Occipital lobe (tissue), 1 donor: ENCODE measurements at regions not wholly inside any gene's neighbourhood (a gene's known extent, or its start where the extent isn't known, plus 50 kb on each side); places are given as distances from the start of the nearest gene placed in this dataset.
A peak's percentile ranks its signal among the peaks of the same experiment; 100 is the strongest.
"Not testable (repeated sequence)": the region's sequence is repeated elsewhere in the genome, so short reads cannot be mapped to it uniquely, and the experiment has no call there.

Source experiments
- DNase-seq: peaks from one replicate; lab custom pipeline; 2025; lab: John Stamatoyannopoulos, UW

- DNase-seq, result no peak
Measured at GRCh38 chr16:22705799-22706198, 108.2 kb upstream of the HS3ST2 start.

- DNase-seq, result no peak
Measured at GRCh38 chr16:22710326-22710725, 103.6 kb upstream of the HS3ST2 start.

GRCh38 chr16:22711847-22712246 lies 102.1 kb upstream of the HS3ST2 start:
- no peak for DNase-seq

- no peak for DNase-seq
Measured at GRCh38 chr16:22712471-22712870, 101.5 kb upstream of the HS3ST2 start.

GRCh38 chr16:22718598-22718997 lies 95.4 kb upstream of the HS3ST2 start:
- not testable (repeated sequence) for DNase-seq

GRCh38 chr16:22719945-22720344 lies 94.0 kb upstream of the HS3ST2 start:
- DNase-seq, result no peak

GRCh38 chr16:22721511-22722100 lies 92.4 kb upstream of the HS3ST2 start:
- no peak for DNase-seq

- DNase-seq, result not testable (repeated sequence)
Measured at GRCh38 chr16:22722551-22723541, 91.1 kb upstream of the HS3ST2 start.

- DNase-seq, result no peak
Measured at GRCh38 chr16:22726868-22727267, 87.1 kb upstream of the HS3ST2 start.

- DNase-seq, result no peak
Measured at GRCh38 chr16:22727285-22728166, 86.4 kb upstream of the HS3ST2 start.

GRCh38 chr16:22728167-22728836 lies 85.7 kb upstream of the HS3ST2 start:
- no peak for DNase-seq

- no peak for DNase-seq
Measured at GRCh38 chr16:22732400-22732799, 81.6 kb upstream of the HS3ST2 start.

- DNase-seq, result no peak
Measured at GRCh38 chr16:22732959-22733358, 81.0 kb upstream of the HS3ST2 start.

GRCh38 chr16:22734368-22734767 lies 79.6 kb upstream of the HS3ST2 start:
- DNase-seq, result no peak

- no peak for DNase-seq
Measured at GRCh38 chr16:22736791-22737190, 77.2 kb upstream of the HS3ST2 start.

- DNase-seq, result no peak
Measured at GRCh38 chr16:22739077-22739476, 74.9 kb upstream of the HS3ST2 start.

- DNase-seq, result no peak
Measured at GRCh38 chr16:22743401-22743800, 70.6 kb upstream of the HS3ST2 start.

- DNase-seq, result no peak
Measured at GRCh38 chr16:22751104-22751667, 62.8 kb upstream of the HS3ST2 start.

- DNase-seq, result peak; percentile 15
Measured at GRCh38 chr16:22751685-22752084, 62.3 kb upstream of the HS3ST2 start.

- no peak for DNase-seq
Measured at GRCh38 chr16:22753451-22753850, 60.5 kb upstream of the HS3ST2 start.

- DNase-seq, result no peak
Measured at GRCh38 chr16:22754577-22754976, 59.4 kb upstream of the HS3ST2 start.
